ENCODE measurements at regions not wholly inside any gene's neighbourhood (a gene's known extent, or its start where the extent isn't known, plus 50 kb on each side); places are given as distances from the start of the nearest gene placed in this dataset.
"Not testable (repeated sequence)": the region's sequence is repeated elsewhere in the genome, so short reads cannot be mapped to it uniquely, and the experiment has no call there.

DNA sequence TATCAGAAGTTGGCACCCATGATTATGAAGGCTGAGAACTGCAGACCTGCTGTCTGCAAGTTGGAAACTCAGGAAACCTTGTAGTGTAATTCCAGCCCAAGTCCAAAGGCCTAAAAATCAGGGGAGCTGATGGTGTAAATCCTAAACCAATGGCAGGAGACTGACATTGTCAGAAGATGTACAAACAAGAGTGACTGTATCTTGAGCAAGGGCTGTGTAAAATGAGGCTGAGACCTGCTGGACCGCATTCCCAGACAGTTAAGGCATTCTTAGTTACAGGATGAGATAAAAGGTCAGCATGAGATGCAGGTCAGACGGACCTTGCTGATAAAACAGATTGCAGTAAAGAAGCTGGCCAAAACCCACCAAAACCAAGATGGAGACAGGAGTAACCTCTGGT is 147.7 kb downstream of the COG6 start:
- no peak for DNase-seq (ENCODE audit: low read depth in 2 of 2)

DNA sequence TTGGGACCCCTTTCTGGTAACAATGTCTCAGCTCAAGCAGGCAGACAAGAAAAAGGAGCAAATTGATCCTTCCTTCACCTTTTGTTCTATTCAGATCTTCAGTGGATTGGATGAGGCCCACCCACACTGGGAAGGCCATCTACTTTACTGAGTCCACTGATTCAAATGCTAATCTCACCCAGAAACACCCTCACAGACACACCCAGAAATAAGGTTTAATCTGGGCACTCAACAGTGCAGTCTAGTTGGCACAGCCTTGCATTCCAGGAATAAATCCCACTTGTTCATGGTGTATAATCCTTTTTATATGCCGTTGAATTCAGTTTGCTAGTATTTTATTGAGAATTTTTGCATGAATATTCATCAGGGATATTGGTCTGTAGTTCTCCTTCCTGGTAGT is 148.4 kb downstream of the COG6 start:
- no peak for DNase-seq (ENCODE audit: low read depth in 2 of 2)

DNA sequence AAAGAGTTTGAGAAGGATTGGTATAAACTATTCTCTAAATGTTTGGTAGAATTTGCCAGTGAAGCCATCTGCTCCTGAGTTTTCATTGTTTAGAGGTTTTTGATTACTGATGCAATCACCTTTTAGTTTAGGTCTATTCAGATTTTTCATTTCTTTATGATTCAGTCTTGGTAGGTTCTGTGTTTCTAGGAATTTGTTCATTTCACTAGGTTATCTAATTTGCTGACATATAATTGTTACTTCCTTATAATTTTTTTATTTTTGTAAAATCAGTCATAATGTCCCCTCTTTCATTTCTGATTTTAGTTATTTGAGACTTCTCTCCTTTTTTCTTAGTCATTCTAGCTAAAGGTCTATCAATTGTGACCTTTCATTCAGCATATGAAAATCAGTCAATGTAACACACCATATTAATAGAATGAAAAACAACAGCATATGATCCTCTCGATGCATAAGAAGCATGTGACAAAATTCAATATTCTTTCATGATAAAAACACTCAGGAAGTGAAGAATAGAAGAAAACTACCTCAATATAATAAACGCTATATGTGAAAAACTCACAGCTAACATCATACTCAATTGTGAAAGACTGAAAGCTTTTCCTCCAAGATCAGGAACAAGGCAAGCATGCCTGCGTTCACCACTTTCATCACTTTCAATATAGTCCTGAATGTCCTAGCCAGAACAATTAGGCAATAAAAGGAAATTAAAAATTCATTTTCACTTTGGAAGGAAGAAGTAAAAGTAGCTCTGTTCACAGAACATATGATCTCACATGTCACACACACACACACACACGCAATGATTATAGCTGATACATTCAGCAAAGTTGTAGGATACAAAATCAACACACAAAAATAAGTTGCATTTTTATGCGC is 149.1 kb downstream of the COG6 start:
- no peak for DNase-seq (ENCODE audit: low read depth in 2 of 2)

DNA sequence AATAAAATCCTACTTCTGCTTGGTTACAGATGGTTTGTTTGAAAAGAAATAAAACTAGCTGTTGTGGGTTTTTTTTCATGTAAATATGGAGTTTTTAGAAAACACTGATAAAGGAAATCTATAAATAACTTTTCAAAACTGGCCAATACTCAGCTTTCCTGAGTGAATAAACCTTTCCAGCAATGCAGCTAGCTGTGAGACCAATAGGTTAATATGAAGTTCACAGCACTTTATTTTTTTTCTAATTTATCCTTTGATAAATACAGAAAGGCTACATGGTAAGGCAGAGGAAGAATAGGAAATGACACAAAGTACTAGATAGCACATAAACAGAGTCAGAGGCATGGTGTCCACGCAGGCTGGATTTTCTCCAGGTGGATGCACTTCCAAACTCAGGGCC is 154.0 kb downstream of the COG6 start:
- no peak for DNase-seq (ENCODE audit: low read depth in 2 of 2)

- DNase-seq (ENCODE audit: low read depth in 2 of 2) = no peak
Observed at GRCh38 chr13:39810091-39810877, 154.8 kb downstream of the COG6 start.

GRCh38 chr13:39811051-39811450 is 155.6 kb downstream of the COG6 start:
- DNase-seq (ENCODE audit: low read depth in 2 of 2) = no peak

- DNase-seq (ENCODE audit: low read depth in 2 of 2) = no peak
Observed at GRCh38 chr13:39811696-39812095, 156.2 kb downstream of the COG6 start.

GRCh38 chr13:39815345-39816111 is 160.1 kb downstream of the COG6 start:
- no peak for DNase-seq (ENCODE audit: low read depth in 2 of 2)

- no peak for DNase-seq (ENCODE audit: low read depth in 2 of 2)
Observed at GRCh38 chr13:39816936-39817335, 161.5 kb downstream of the COG6 start.

- DNase-seq (ENCODE audit: low read depth in 2 of 2) = no peak
Observed at GRCh38 chr13:39818953-39819352, 163.5 kb downstream of the COG6 start.

GRCh38 chr13:39820606-39821005 is 165.1 kb downstream of the COG6 start:
- no peak for DNase-seq (ENCODE audit: low read depth in 2 of 2)

DNA sequence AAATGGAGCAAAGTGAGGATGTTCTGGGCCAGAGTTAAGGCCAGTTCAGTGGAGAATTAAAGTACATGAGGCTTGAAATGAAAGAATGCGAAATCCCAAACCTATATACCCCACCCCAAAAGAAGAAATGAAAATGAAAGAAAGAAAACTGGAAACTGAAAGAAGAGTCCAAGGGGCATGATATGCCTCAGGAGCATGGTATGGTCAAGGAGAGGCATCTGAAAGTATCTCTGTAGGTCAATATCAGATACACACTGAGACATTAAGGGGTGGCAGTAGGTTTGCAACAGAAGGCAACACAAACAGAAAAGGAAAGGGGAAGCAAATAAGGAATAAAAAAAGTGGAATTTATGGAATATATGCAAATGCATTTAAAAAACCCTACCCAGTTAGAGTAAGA is 166.5 kb downstream of the COG6 start:
- DNase-seq (ENCODE audit: low read depth in 2 of 2) = no peak

DNA sequence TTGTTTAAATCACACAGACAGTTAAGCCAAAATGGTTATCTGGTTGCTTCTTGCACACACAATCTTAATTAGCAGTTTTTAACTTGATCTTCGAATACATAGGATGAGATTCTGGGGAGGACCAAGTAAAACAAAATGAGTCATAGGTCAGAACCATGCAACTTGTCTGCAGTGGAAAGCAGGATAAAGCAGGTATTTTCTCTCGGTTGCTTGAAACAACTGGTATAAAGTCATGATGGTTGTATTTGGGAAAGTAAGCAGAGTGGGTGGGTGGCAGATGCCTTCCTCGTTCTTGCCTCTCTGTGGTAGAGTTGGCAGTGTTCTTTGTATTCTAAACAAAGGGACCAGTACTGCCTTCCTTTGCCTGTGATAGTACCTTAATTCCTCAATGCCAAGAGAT is 167.0 kb downstream of the COG6 start:
- DNase-seq (ENCODE audit: low read depth in 2 of 2) = no peak

DNA sequence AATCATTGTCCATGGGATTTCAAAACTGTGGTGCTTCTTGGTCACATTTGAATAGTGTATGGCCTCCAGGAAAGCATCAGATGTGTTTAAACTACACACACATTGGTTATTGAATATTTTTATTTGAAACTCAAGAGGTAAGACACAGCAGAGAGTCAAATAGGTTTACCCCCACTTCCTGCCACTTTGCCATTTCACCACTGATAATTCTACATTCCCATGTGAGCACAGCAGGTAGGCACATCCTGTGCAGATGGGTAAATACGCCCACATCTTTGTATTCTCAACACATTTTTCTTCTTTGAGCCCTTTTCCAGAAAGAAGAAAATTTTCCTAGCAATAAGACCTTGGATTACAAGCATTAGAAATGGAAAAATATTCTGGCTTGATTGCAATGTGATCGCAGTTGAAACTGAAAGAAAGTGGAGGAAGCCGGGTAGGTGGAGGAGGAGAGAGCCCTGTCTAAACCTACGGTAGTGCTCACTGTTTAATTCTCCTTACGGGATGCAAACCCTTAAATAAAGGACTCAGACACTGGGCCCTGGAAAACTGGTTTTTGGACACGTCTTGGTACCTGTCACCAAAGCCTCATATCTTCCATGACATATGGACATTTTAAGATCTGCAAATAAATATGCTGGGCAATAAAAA is 167.7 kb downstream of the COG6 start:
- DNase-seq (ENCODE audit: low read depth in 2 of 2) = no peak

DNA sequence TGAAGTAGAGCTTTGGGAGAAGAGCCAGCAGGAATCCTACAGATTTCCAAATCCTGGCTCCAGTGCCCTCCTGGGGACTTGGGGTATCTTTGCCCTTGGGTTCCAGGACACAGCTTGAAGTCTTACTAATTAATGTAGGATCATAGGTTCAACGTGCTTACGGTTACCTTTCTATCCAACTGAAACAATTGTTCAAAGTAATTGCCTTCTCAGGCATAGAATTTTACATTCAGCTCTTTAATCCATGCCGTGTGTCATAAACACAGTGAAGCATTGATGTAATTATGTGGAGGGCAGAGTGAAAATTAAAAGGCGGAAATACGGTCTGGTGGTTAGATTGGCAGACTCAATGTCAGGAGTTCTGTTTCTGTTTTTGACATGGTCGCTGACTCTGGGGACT is 170.4 kb downstream of the COG6 start:
- DNase-seq (ENCODE audit: low read depth in 2 of 2) = no peak

DNA sequence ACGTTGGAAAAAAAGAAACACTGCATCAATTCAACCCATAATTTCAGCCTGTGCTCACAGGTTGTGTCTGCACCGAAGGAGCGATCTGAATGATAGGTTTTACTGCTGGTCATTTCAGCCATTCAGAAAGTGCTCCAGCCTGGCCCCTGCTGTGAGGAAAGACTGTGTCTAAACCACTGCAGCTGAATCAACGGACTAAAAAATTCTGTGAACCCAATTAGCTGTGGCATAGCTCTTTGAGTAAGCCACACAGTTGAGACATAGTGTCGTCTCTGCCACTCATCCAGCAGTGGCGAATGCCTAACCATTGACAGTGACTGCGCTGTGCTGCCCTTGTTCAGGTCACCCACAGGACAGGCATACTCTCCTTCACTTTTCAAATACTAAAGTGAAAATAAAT is 179.8 kb downstream of the COG6 start:
- no peak for DNase-seq (ENCODE audit: low read depth in 2 of 2)

GRCh38 chr13:39836038-39836437 is 180.6 kb downstream of the COG6 start:
- DNase-seq (ENCODE audit: low read depth in 2 of 2) = no peak

GRCh38 chr13:39837866-39838265 is 182.4 kb downstream of the COG6 start:
- DNase-seq (ENCODE audit: low read depth in 2 of 2) = not testable (repeated sequence)

DNA sequence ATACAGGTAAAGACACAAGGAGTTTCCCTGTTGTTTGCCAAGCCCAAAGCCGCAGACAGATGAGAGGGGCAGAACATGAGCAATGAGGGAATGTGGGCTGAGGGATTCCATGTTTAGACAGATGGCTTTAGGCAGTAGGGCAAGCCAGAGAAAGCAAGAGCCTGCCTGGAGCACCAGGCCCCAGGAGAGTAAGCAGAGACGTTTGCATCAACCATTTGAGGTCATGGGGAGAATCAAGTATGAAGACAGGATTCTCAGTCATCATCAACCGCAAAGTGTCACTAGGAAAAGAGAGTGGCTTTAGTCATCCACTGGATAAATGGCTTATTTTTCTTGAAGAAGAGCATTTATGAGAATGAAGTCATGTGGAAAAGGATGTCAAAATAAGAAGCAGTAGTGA is 184.7 kb downstream of the COG6 start:
- no peak for DNase-seq (ENCODE audit: low read depth in 2 of 2)

GRCh38 chr13:39847336-39847735 is 191.9 kb downstream of the COG6 start:
- no peak for DNase-seq (ENCODE audit: low read depth in 2 of 2)

- DNase-seq (ENCODE audit: low read depth in 2 of 2) = no peak
Observed at GRCh38 chr13:39855236-39855635, 199.8 kb downstream of the COG6 start.

GRCh38 chr13:39856714-39857113 is 201.3 kb downstream of the COG6 start:
- no peak for DNase-seq (ENCODE audit: low read depth in 2 of 2)

Data from stimulated activated CD8-positive, alpha-beta memory T cell treated with anti-CD3 and anti-CD28 coated beads, Interleukin-7, amount 100 ng/mL, for 1 hour (primary cell).